ENCODE measurements at regions not wholly inside any gene's neighbourhood (a gene's known extent, or its start where the extent isn't known, plus 50 kb on each side); places are given as distances from the start of the nearest gene placed in this dataset.

- TF ChIP-seq CTCF (conservative IDR thresholded peaks at IDR 0.05), result no peak
- TF ChIP-seq ZFX (IDR thresholded peaks at IDR 0.05), result no peak
These were observed 339.6 kb upstream of the ITGA1 start for GRCh38 chr5:52448111-52448510.

All from C4-2B (cell line).